ENCODE measurements at regions not wholly inside any gene's neighbourhood (a gene's known extent, or its start where the extent isn't known, plus 50 kb on each side); places are given as distances from the start of the nearest gene placed in this dataset.

- Histone ChIP-seq H3K9me3 (no peaks in the 10 kb centered on the region), H3K4me3 (no peak overlapping the region), H3K36me3 (no peaks in the 10 kb centered on the region), H3K4me1 (no peaks in the 10 kb centered on the region), H3K27me3 (no peaks in the 10 kb centered on the region), H3K27ac (no peak overlapping the region)
- no peak for DNase-seq (ENCODE audit: extremely low spot score in 2 of 2)
- intact Hi-C loops (cut with DNase I): no loop called here
- TF ChIP-seq POLR2A (IDR thresholded peaks at IDR 0.05): no peak
- TF ChIP-seq POLR2AphosphoS5 (IDR thresholded peaks at IDR 0.05; ENCODE audit: insufficient read depth in 1 of 2, low read depth in 1 of 2): no peak
- TF ChIP-seq, protein P1, sequence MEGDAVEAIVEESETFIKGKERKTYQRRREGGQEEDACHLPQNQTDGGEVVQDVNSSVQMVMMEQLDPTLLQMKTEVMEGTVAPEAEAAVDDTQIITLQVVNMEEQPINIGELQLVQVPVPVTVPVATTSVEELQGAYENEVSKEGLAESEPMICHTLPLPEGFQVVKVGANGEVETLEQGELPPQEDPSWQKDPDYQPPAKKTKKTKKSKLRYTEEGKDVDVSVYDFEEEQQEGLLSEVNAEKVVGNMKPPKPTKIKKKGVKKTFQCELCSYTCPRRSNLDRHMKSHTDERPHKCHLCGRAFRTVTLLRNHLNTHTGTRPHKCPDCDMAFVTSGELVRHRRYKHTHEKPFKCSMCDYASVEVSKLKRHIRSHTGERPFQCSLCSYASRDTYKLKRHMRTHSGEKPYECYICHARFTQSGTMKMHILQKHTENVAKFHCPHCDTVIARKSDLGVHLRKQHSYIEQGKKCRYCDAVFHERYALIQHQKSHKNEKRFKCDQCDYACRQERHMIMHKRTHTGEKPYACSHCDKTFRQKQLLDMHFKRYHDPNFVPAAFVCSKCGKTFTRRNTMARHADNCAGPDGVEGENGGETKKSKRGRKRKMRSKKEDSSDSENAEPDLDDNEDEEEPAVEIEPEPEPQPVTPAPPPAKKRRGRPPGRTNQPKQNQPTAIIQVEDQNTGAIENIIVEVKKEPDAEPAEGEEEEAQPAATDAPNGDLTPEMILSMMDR (IDR thresholded peaks at IDR 0.05): no peak
Observed at GRCh38 chr1:239731082-239731748, 344.8 kb downstream of the CHRM3 start.

DNA sequence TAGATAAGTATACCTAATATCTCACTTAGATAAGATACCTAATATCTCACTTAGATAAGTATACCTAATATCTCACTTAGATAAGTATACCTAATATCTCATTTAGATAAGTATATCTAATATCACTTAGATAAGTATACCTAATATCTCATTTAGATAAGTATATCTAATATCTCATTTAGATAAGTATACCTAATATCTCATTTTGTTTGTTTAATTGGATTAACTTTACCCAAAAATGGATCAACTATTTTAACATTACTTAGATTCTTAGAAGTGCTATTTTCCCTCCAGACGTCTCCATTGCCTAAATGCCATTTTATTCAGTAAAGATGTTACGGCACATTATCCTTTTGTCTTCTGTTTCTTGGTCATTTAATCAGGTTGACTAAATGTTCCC is 346.4 kb downstream of the CHRM3 start:
- Histone ChIP-seq H3K27ac (no peak overlapping the region), H3K9me3 (no peaks in the 10 kb centered on the region), H3K27me3 (no peaks in the 10 kb centered on the region), H3K4me3 (no peak overlapping the region), H3K36me3 (no peaks in the 10 kb centered on the region), H3K4me1 (no peaks in the 10 kb centered on the region)
- DNase-seq (ENCODE audit: extremely low spot score in 2 of 2): no peak
- intact Hi-C loops (cut with DNase I): no loop called here
- TF ChIP-seq POLR2AphosphoS5 (IDR thresholded peaks at IDR 0.05; ENCODE audit: insufficient read depth in 1 of 2, low read depth in 1 of 2): no peak
- TF ChIP-seq, protein P1 (IDR thresholded peaks at IDR 0.05): no peak
- no peak for TF ChIP-seq POLR2A (IDR thresholded peaks at IDR 0.05)

DNA sequence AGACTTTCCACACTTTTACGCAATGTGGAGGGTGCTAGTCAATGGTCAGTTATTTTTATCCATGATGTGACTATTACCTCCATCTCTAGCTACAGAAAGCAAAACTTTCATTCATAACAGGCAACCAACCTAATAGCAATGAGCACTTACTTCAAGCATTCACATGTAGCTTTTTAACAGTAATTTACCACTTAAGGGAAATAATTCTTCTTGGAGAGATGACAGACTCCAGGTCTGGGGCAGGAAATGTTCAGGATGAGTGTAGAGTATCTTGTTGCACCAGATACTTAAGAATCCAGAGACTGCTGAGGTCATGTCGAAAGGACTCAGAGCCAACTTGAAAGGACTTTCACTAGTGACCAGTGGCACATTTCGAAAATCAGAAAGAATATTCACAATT is 347.6 kb downstream of the CHRM3 start:
- DNase-seq (ENCODE audit: extremely low spot score in 2 of 2): no peak
- Histone ChIP-seq H3K4me3 (no peak overlapping the region), H3K9me3 (no peaks in the 10 kb centered on the region), H3K36me3 (no peaks in the 10 kb centered on the region), H3K4me1 (no peaks in the 10 kb centered on the region), H3K27me3 (no peaks in the 10 kb centered on the region), H3K27ac (no peak overlapping the region)
- TF ChIP-seq POLR2A (IDR thresholded peaks at IDR 0.05): no peak
- TF ChIP-seq POLR2AphosphoS5 (IDR thresholded peaks at IDR 0.05; ENCODE audit: insufficient read depth in 1 of 2, low read depth in 1 of 2): no peak
- TF ChIP-seq, protein P1 (IDR thresholded peaks at IDR 0.05): no peak
- intact Hi-C loops (cut with DNase I): no loop called here

DNA sequence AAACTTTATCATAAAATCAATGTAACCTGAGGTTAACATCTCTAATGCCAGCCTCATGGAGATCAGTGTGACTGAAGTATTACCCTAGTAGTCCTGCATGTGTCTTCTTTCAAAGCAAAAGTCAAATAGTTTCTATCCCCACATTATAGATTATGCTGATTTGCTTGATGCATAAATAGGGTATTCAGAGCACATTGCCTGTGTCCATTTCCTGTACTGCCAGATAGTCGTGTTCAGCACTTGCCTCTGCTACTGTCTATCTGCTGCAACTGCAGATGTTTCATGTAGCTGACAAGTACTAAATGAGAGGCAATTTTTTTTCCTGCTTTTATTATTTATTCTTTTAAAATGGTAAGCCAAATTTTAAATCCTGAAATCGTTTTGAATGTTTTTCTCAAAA is 348.7 kb downstream of the CHRM3 start:
- Histone ChIP-seq H3K4me3 (no peak overlapping the region), H3K27me3 (no peaks in the 10 kb centered on the region), H3K27ac (no peak overlapping the region), H3K36me3 (no peaks in the 10 kb centered on the region), H3K4me1 (no peaks in the 10 kb centered on the region), H3K9me3 (no peaks in the 10 kb centered on the region)
- TF ChIP-seq, protein P1 (IDR thresholded peaks at IDR 0.05): no peak
- TF ChIP-seq POLR2A (IDR thresholded peaks at IDR 0.05): no peak
- TF ChIP-seq POLR2AphosphoS5 (IDR thresholded peaks at IDR 0.05; ENCODE audit: insufficient read depth in 1 of 2, low read depth in 1 of 2): no peak
- no peak for DNase-seq (ENCODE audit: extremely low spot score in 2 of 2)
- intact Hi-C loops (cut with DNase I): no loop called here

GRCh38 chr1:239736479-239736878 is 350.1 kb downstream of the CHRM3 start:
- Histone ChIP-seq H3K4me3 (no peak overlapping the region), H3K4me1 (no peaks in the 10 kb centered on the region), H3K9me3 (no peaks in the 10 kb centered on the region), H3K27me3 (no peaks in the 10 kb centered on the region), H3K27ac (no peak overlapping the region), H3K36me3 (no peaks in the 10 kb centered on the region)
- no peak for DNase-seq (ENCODE audit: extremely low spot score in 2 of 2)
- intact Hi-C loops (cut with DNase I): no loop called here
- TF ChIP-seq POLR2AphosphoS5 (IDR thresholded peaks at IDR 0.05; ENCODE audit: insufficient read depth in 1 of 2, low read depth in 1 of 2): no peak
- no peak for TF ChIP-seq POLR2A (IDR thresholded peaks at IDR 0.05)
- TF ChIP-seq, protein P1 (IDR thresholded peaks at IDR 0.05): no peak

All from vagina (tissue), 2 donors.